Thyroid gland (tissue), 4 donors: ENCODE measurements at regions not wholly inside any gene's neighbourhood (a gene's known extent, or its start where the extent isn't known, plus 50 kb on each side); places are given as distances from the start of the nearest gene placed in this dataset.

Experiments
- DNase-seq, 2 donors: peaks; one replicate each; pipeline ENCODE4 v3.0.0-alpha.2; 2019
- H3K27ac ChIP-seq, 3 donors: fragments of 200-600 bp; sonication (generic); 1 replicate in 2 of 3; 2 replicates in 1 of 3; pipeline ENCODE4 v1.5.1; 2016 to 2019; ENCODE audit warnings: mild to moderate bottlenecking in 1 of 3, moderate library complexity in 1 of 3
- H3K27me3 ChIP-seq: fragments of 200-600 bp; sonication (generic); one replicate; pipeline ENCODE4 v1.5.1; 2019
- H3K36me3 ChIP-seq, 2 donors: fragments of 200-600 bp; sonication (generic); one replicate each; pipeline ENCODE4 v1.5.1; 2016 to 2019
- H3K4me1 ChIP-seq, 2 donors: fragments of 200-600 bp; sonication (generic); one replicate each; pipeline ENCODE4 v1.5.1; 2017 to 2019
- H3K4me3 ChIP-seq, 3 donors: fragments of 200-600 bp; sonication (generic); replicated peaks in 1 of 3; 1 replicate in 2 of 3; 2 replicates in 1 of 3; pipeline ENCODE4 v1.5.1; 2016; ENCODE audit warnings: mild to moderate bottlenecking in 1 of 3
- H3K9me3 ChIP-seq: fragments of 200-600 bp; sonication (generic); one replicate; pipeline ENCODE4 v1.5.1; 2017
- POLR2A ChIP-seq, 2 donors: fragments of 450-650 bp; IDR thresholded peaks; one replicate each; pipeline ENCODE4 v1.6.1; 2017; ENCODE audit warnings: antibody characterized with exemption in 2 of 2, mild to moderate bottlenecking in 2 of 2, moderate library complexity in 1 of 2
- WGBS, 2 donors: methylation state at CpG; one replicate each; pipeline ENCODE4 v1.1.5; 2017; 5-methylcytosine and 5-hydroxymethylcytosine counted together
- intact Hi-C: fragments of 100-400 bp; cut with DNase I; formaldehyde crosslinking; loops from one replicate; pipeline ENCODE4 v1.15.1; 2023
- TF ChIP-seq, protein P1 (sequence below), 6 experiments: fragments of 200-600 bp in 3 of 6; fragments of 450-650 bp in 3 of 6; sonication (generic) in 3 of 6; IDR thresholded peaks; one replicate each; pipeline ENCODE4 v1.5.1; 2016 to 2019; ENCODE audit warnings: antibody characterized with exemption in 6 of 6, mild to moderate bottlenecking in 2 of 6, inconsistent platforms in 1 of 6, moderate library complexity in 1 of 6

DNA sequence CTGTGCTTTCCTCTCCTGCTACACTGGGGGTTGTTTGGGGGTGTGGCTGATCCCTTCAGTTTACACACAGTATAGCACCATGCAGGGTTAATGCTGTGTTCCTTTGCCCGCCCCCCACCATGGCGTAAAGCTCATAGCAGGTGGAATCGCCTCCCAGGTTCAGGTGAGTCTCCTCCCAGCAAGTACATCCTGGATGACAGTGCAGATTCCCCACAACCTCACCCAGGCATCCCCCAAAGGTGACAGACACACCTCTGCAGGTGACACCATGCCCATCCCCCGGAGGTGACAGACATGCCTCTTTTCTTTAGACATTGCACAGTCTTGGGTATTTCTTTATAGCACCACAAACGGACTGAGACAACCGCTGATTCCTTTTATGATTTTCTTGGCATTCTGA, 343.7 kb downstream of the BRD1 start:
- Histone ChIP-seq H3K4me1 (peaks cover 0 to 7% of the 10 kb centered on the region in 2 donors), H3K4me3 (no peak overlapping the region), H3K9me3 (no peaks in the 10 kb centered on the region), H3K27me3 (no peaks in the 10 kb centered on the region), H3K36me3 (no peaks in the 10 kb centered on the region), H3K27ac (no peak overlapping the region)
- intact Hi-C loops, result no loop called here
- DNase-seq, result no peak
- WGBS, 2 donors, result 77 to 93% methylated on average over 6 of the region's 6 CpGs
- TF ChIP-seq, protein P1, sequence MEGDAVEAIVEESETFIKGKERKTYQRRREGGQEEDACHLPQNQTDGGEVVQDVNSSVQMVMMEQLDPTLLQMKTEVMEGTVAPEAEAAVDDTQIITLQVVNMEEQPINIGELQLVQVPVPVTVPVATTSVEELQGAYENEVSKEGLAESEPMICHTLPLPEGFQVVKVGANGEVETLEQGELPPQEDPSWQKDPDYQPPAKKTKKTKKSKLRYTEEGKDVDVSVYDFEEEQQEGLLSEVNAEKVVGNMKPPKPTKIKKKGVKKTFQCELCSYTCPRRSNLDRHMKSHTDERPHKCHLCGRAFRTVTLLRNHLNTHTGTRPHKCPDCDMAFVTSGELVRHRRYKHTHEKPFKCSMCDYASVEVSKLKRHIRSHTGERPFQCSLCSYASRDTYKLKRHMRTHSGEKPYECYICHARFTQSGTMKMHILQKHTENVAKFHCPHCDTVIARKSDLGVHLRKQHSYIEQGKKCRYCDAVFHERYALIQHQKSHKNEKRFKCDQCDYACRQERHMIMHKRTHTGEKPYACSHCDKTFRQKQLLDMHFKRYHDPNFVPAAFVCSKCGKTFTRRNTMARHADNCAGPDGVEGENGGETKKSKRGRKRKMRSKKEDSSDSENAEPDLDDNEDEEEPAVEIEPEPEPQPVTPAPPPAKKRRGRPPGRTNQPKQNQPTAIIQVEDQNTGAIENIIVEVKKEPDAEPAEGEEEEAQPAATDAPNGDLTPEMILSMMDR (IDR thresholded peaks at IDR 0.05), result no peak
- no peak for TF ChIP-seq POLR2A (IDR thresholded peaks at IDR 0.05)

DNA sequence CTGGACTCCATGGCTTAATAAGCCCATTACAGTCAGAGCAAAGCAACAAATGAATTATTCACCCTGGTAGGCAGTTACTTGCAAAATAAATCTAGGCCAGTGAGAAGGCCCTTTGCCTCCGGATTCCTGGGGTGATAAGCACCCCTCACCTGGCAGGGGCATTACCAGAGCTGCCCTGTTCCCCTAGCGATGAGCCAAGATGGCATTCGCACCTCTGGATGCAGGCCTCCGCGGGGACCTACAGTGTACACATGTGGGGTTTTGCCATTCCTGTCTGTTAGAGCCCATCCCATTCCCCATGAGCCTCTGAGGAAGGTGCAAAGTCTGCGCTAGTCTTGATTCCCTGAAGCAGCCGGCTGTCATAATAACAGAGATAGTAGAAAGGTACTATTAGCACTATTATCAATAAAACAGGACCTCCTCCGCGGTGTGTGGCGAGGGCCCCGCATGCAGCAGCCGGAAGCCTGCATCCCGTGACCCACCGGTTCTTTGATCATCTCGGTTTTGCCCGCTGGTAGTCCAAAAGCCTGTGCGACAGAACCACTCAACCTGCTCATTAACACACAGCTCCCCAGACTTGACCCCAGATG, 344.3 kb downstream of the BRD1 start:
- no peaks in the 10 kb centered on the region for H3K36me3 ChIP-seq
- H3K4me3 ChIP-seq, result no peak overlapping the region
- DNase-seq, result no peak
- peaks cover 0 to 7% of the 10 kb centered on the region in 2 donors for H3K4me1 ChIP-seq
- 94 to 96% methylated on average over 15 to 17 of the region's 17 CpGs for WGBS, 2 donors
- H3K27ac ChIP-seq, result no peak overlapping the region
- intact Hi-C loops, result no loop called here
- H3K9me3 ChIP-seq, result no peaks in the 10 kb centered on the region
- no peak for TF ChIP-seq POLR2A (IDR thresholded peaks at IDR 0.05)
- TF ChIP-seq, protein P1 (IDR thresholded peaks at IDR 0.05), result no peak
- H3K27me3 ChIP-seq, result no peaks in the 10 kb centered on the region

- H3K4me1 ChIP-seq, result peaks cover 0 to 7% of the 10 kb centered on the region in 2 donors
- H3K4me3 ChIP-seq, result no peak overlapping the region
- no peak overlapping the region for H3K27ac ChIP-seq
- WGBS, 2 donors, result 87 to 90% methylated on average over 12 to 13 of the region's 13 CpGs
- DNase-seq, result no peak
- H3K27me3 ChIP-seq, result no peaks in the 10 kb centered on the region
- TF ChIP-seq, protein P1 (IDR thresholded peaks at IDR 0.05), result no peak
- no peak for TF ChIP-seq POLR2A (IDR thresholded peaks at IDR 0.05)
- intact Hi-C loops, result no loop called here
- no peaks in the 10 kb centered on the region for H3K9me3 ChIP-seq
- H3K36me3 ChIP-seq, result no peaks in the 10 kb centered on the region
Measured at GRCh38 chr22:49482811-49483210, 344.9 kb downstream of the BRD1 start.

GRCh38 chr22:49481659-49482399, 345.8 kb downstream of the BRD1 start:
- Histone ChIP-seq H3K27me3 (no peaks in the 10 kb centered on the region), H3K4me3 (peak overlapping the region in 1 of 3 donors; percentile 17), H3K36me3 (no peaks in the 10 kb centered on the region), H3K27ac (no peak overlapping the region), H3K9me3 (no peaks in the 10 kb centered on the region), H3K4me1 (peaks cover 0 to 7% of the 10 kb centered on the region in 2 donors)
- intact Hi-C loops, result no loop called here
- WGBS, 2 donors, result 17 to 22% methylated on average over 26 to 34 of the region's 35 CpGs
- peak; percentile 9 to 25 for DNase-seq
- TF ChIP-seq, protein P1 (IDR thresholded peaks at IDR 0.05), result no peak
- no peak for TF ChIP-seq POLR2A (IDR thresholded peaks at IDR 0.05)
